ENCODE measurements at regions not wholly inside any gene's neighbourhood (a gene's known extent, or its start where the extent isn't known, plus 50 kb on each side); places are given as distances from the start of the nearest gene placed in this dataset.

DNA sequence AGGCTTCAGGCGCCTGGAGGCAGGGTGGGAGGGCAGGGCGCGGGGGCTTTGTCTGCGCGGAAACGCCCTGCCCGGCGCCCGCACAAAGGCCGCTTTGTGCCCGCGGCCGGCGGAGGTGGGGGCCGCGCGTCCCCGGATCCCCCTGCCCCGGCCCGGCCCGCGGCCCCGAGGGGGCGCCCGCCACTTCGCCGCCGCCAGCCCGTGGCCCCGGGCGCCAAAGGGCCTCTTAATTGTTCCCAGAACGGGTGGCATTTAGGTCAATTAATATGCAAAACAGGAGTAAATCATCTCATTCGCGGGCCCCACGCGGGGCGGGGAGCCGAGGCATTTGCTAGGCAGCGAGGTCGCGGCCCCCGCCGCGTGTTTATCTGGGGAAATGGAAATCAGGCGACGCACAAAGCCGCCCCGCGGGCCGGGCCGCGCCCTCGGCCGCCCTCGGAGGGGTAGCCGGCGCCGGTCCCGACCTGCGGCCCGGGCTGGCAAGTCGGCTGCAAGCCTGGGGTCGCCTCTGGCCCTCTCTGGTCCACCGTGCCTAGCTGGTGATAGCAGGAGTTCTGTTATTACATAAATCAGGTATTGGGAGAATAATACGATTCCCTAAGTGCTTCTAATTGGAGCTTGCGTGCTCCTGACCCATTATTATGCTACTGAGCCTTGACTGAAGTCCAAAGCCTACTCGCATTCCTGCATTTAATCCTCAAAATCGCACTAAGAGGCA lies 148.2 kb upstream of the GLI2 start:
- TF ChIP-seq, protein P1, sequence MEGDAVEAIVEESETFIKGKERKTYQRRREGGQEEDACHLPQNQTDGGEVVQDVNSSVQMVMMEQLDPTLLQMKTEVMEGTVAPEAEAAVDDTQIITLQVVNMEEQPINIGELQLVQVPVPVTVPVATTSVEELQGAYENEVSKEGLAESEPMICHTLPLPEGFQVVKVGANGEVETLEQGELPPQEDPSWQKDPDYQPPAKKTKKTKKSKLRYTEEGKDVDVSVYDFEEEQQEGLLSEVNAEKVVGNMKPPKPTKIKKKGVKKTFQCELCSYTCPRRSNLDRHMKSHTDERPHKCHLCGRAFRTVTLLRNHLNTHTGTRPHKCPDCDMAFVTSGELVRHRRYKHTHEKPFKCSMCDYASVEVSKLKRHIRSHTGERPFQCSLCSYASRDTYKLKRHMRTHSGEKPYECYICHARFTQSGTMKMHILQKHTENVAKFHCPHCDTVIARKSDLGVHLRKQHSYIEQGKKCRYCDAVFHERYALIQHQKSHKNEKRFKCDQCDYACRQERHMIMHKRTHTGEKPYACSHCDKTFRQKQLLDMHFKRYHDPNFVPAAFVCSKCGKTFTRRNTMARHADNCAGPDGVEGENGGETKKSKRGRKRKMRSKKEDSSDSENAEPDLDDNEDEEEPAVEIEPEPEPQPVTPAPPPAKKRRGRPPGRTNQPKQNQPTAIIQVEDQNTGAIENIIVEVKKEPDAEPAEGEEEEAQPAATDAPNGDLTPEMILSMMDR (IDR thresholded peaks at IDR 0.05): peak; percentile 32
- TF ChIP-seq EZH2phosphoT487 (IDR thresholded peaks at IDR 0.05) (peak; percentile 63), EZH2 (IDR thresholded peaks at IDR 0.05) (peak; percentile 73)
